H1 (cell line): ENCODE measurements at regions not wholly inside any gene's neighbourhood (a gene's known extent, or its start where the extent isn't known, plus 50 kb on each side); places are given as distances from the start of the nearest gene placed in this dataset.

Source experiments
- CTCF ChIA-PET: fragments of 300-600 bp; sonication (Branson Sonifier 250); formaldehyde crosslinking; loops from one replicate; lab custom pipeline; 2021; ENCODE audit not compliant: partially characterized antibody; lab: Charles Lee
- POLR2A ChIA-PET: fragments of 300-600 bp; sonication (Branson Sonifier 250); formaldehyde crosslinking; loops from one replicate; lab custom pipeline; 2021; ENCODE audit warnings: inconsistent platforms; ENCODE audit not compliant: partially characterized antibody; lab: Charles Lee
- DNase-seq, 2 experiments: peaks; one replicate each; pipeline versions ENCODE4 v3.0.0 to v3.0.0-alpha.2; 2010 to 2022; ENCODE audit warnings: low spot score in 2 of 2, low read depth in 1 of 2, mixed read lengths in 1 of 2
- FAIRE-seq: peaks from 2 replicates; lab custom pipeline; 2011; peaks lifted over from hg19 to GRCh38; lab: Jason Lieb, UNC
- H2AFZ ChIP-seq: 2 replicates; pipeline ENCODE4 v1.8.1; 2012; ENCODE audit warnings: low read length, inconsistent platforms
- H2AK5ac ChIP-seq: 2 replicates; pipeline ENCODE4 v1.6.1; 2013; ENCODE audit warnings: low read depth, low read length
- H2BK120ac ChIP-seq: replicated peaks from 2 replicates; pipeline ENCODE3; 2013; ENCODE audit warnings: low read depth, low read length, inconsistent platforms
- H2BK12ac ChIP-seq: 2 replicates; pipeline ENCODE4 v1.6.1; 2013; ENCODE audit warnings: low read depth, low read length
- H2BK15ac ChIP-seq: 2 replicates; pipeline ENCODE4 v1.6.1; 2013; ENCODE audit warnings: low read length
- H2BK20ac ChIP-seq: 2 replicates; pipeline ENCODE4 v1.6.1; 2013; ENCODE audit warnings: low read length
- H2BK5ac ChIP-seq: 2 replicates; pipeline ENCODE4 v1.6.1; 2013; ENCODE audit warnings: low read depth, low read length
- H3K14ac ChIP-seq: 2 replicates; pipeline ENCODE4 v1.6.1; 2013; ENCODE audit warnings: inconsistent platforms; ENCODE audit not compliant: insufficient read length
- H3K18ac ChIP-seq: 2 replicates; pipeline ENCODE4 v1.6.1; 2013; ENCODE audit warnings: low read length; ENCODE audit errors: extremely low read depth
- H3K23ac ChIP-seq: 2 replicates; pipeline ENCODE4 v1.6.1; 2013; ENCODE audit warnings: inconsistent platforms; ENCODE audit not compliant: insufficient read length
- H3K23me2 ChIP-seq: 2 replicates; pipeline ENCODE4 v1.6.1; 2013; ENCODE audit warnings: low read depth, low read length
- H3K27ac ChIP-seq: 2 replicates; pipeline ENCODE4 v1.6.1; 2011; ENCODE audit warnings: low read depth, low read length, inconsistent platforms
- H3K27me3 ChIP-seq, 4 experiments: replicated peaks in 1 of 4; 1 replicate in 1 of 4; 2 replicates in 3 of 4; pipeline versions ENCODE4 v1.6.1 to v1.8.1; 2011 to 2013; ENCODE audit warnings: low read length in 3 of 4, mild to moderate bottlenecking in 3 of 4, inconsistent platforms in 2 of 4, mixed read lengths in 2 of 4, moderate library complexity in 1 of 4; ENCODE audit not compliant: control insufficient read depth in 3 of 4, insufficient read depth in 3 of 4; ENCODE audit errors: extremely low read depth in 1 of 4
- H3K36me3 ChIP-seq, 4 experiments: 2 replicates each; pipeline versions ENCODE4 v1.6.1 to v1.8.1; 2011 to 2013; ENCODE audit warnings: mild to moderate bottlenecking in 4 of 4, low read length in 3 of 4, moderate library complexity in 2 of 4, control low read depth in 1 of 4, inconsistent platforms in 1 of 4; ENCODE audit not compliant: insufficient read depth in 4 of 4, control insufficient read depth in 2 of 4
- H3K4ac ChIP-seq: replicated peaks from 2 replicates; pipeline ENCODE3; 2013; ENCODE audit warnings: low read length, low read depth, mixed read lengths, inconsistent platforms; ENCODE audit not compliant: insufficient read length
- H3K4me1 ChIP-seq, 4 experiments: replicated peaks in 1 of 4; 1 replicate in 1 of 4; 2 replicates in 3 of 4; pipeline versions ENCODE4 v1.6.1 to v1.8.1; 2011 to 2013; ENCODE audit warnings: low read length in 3 of 4, inconsistent platforms in 2 of 4, mixed read lengths in 1 of 4; ENCODE audit not compliant: insufficient read depth in 4 of 4, control insufficient read depth in 3 of 4
- H3K4me2 ChIP-seq, 2 experiments: 2 replicates each; pipeline versions ENCODE4 v1.6.1 to v1.8.1; 2011 to 2013; ENCODE audit warnings: low read depth in 2 of 2, low read length in 2 of 2, control low read depth in 1 of 2, inconsistent platforms in 1 of 2, mild to moderate bottlenecking in 1 of 2; ENCODE audit not compliant: insufficient read depth in 1 of 2
- H3K4me3 ChIP-seq, 4 experiments: fragments of 200-600, 300-600 bp in 1 of 4; sonication (generic), shearing (Covaris generic), sonication (Bioruptor Twin) in 1 of 4; 2 replicates each; pipeline versions ENCODE4 v1.5.1 to v1.8.1; 2011 to 2016; ENCODE audit warnings: low read length in 4 of 4, low read depth in 3 of 4, control low read depth in 2 of 4, inconsistent platforms in 2 of 4, mild to moderate bottlenecking in 2 of 4, mixed read lengths in 1 of 4, moderate library complexity in 1 of 4; ENCODE audit not compliant: insufficient read depth in 2 of 4; ENCODE audit errors: extremely low read depth in 1 of 4
- H3K56ac ChIP-seq: replicated peaks from 2 replicates; pipeline ENCODE3; 2013; ENCODE audit warnings: low read depth, mild to moderate bottlenecking, mixed read lengths, low read length, inconsistent platforms; ENCODE audit not compliant: insufficient read length
- H3K79me1 ChIP-seq: 2 replicates; pipeline ENCODE4 v1.6.1; 2013; ENCODE audit warnings: low read depth, low read length, control low read depth
- H3K79me2 ChIP-seq, 2 experiments: 2 replicates each; pipeline versions ENCODE4 v1.6.1 to v1.8.1; 2012 to 2013; ENCODE audit warnings: low read length in 2 of 2, mild to moderate bottlenecking in 2 of 2, inconsistent platforms in 1 of 2; ENCODE audit not compliant: insufficient read depth in 2 of 2, control insufficient read depth in 1 of 2
- H3K9ac ChIP-seq, 4 experiments: replicated peaks in 1 of 4; 1 replicate in 1 of 4; 2 replicates in 3 of 4; pipeline versions ENCODE4 v1.6.1 to v1.8.1; 2011 to 2013; ENCODE audit warnings: low read depth in 3 of 4, low read length in 3 of 4, control low read depth in 2 of 4, mild to moderate bottlenecking in 2 of 4, moderate library complexity in 2 of 4, inconsistent platforms in 1 of 4; ENCODE audit errors: extremely low read depth in 1 of 4
- H3K9me3 ChIP-seq, 2 experiments: 2 replicates each; pipeline versions ENCODE4 v1.6.1 to v1.8.1; 2012 to 2013; ENCODE audit warnings: mild to moderate bottlenecking in 2 of 2, moderate library complexity in 2 of 2, control low read depth in 1 of 2, inconsistent platforms in 1 of 2, low read depth in 1 of 2, low read length in 1 of 2, mixed read lengths in 1 of 2; ENCODE audit not compliant: insufficient read depth in 2 of 2
- H4K20me1 ChIP-seq, 2 experiments: replicated peaks in 1 of 2; 2 replicates each; pipeline versions ENCODE3 to v1.8.1; 2011 to 2013; ENCODE audit warnings: inconsistent platforms in 2 of 2, low read length in 2 of 2, mild to moderate bottlenecking in 1 of 2; ENCODE audit not compliant: insufficient read depth in 2 of 2, control insufficient read depth in 1 of 2
- H4K5ac ChIP-seq: 2 replicates; pipeline ENCODE4 v1.6.1; 2013; ENCODE audit warnings: low read length, low read depth, mixed read lengths, inconsistent platforms; ENCODE audit not compliant: insufficient read length
- H4K8ac ChIP-seq: 2 replicates; pipeline ENCODE4 v1.8.0; 2013; ENCODE audit warnings: mild to moderate bottlenecking, moderate library complexity, low read length, inconsistent platforms; ENCODE audit not compliant: insufficient read depth; ENCODE audit errors: extremely low read depth
- H4K91ac ChIP-seq: replicated peaks from 2 replicates; pipeline ENCODE3; 2013; ENCODE audit warnings: low read length, mixed read lengths, inconsistent platforms; ENCODE audit not compliant: insufficient read length
- CHD1 ChIP-seq: IDR thresholded peaks from 2 replicates; pipeline ENCODE4 v1.6.1; 2012; ENCODE audit warnings: low read depth, low read length, improper control_type of control experiment
- CTBP2 ChIP-seq: IDR thresholded peaks from 2 replicates; pipeline ENCODE4 v1.7.0; 2011; ENCODE audit warnings: borderline replicate concordance, mild to moderate bottlenecking, moderate library complexity, mixed read lengths, low read length; ENCODE audit not compliant: insufficient read depth, insufficient read length
- EP300 ChIP-seq, 2 experiments: IDR thresholded peaks; 1 replicate in 1 of 2; 2 replicates in 1 of 2; pipeline ENCODE4 v1.6.1; 2011 to 2012; ENCODE audit warnings: low read depth in 2 of 2, low read length in 2 of 2, mild to moderate bottlenecking in 2 of 2, borderline replicate concordance in 1 of 2, inconsistent platforms in 1 of 2, moderate library complexity in 1 of 2
- HDAC2 ChIP-seq, 2 experiments: fragments of 300-600 bp in 1 of 2; sonication (generic) in 1 of 2; IDR thresholded peaks; 2 replicates each; pipeline ENCODE4 v1.6.1; 2011 to 2012; ENCODE audit warnings: low read depth in 2 of 2, low read length in 2 of 2, mild to moderate bottlenecking in 2 of 2, moderate library complexity in 2 of 2, borderline replicate concordance in 1 of 2, inconsistent platforms in 1 of 2
- PHF8 ChIP-seq: fragments of 200-600 bp; sonication (generic); conservative IDR thresholded peaks from 2 replicates; pipeline ENCODE4 v1.7.1; 2012; ENCODE audit warnings: low read depth, mild to moderate bottlenecking, inconsistent platforms, low read length, moderate library complexity
- POLR2A ChIP-seq, 2 experiments: IDR thresholded peaks; 1 replicate in 1 of 2; 2 replicates in 1 of 2; pipeline ENCODE4 v1.6.1; 2011; ENCODE audit warnings: low read depth in 2 of 2, low read length in 2 of 2, mild to moderate bottlenecking in 2 of 2; ENCODE audit errors: control extremely low read depth in 1 of 2
- RFX5 ChIP-seq: IDR thresholded peaks from 2 replicates; pipeline ENCODE4 v1.6.1; 2011; ENCODE audit warnings: low read depth, low read length, improper control_type of control experiment, borderline replicate concordance
- RXRA ChIP-seq: IDR thresholded peaks from 2 replicates; pipeline ENCODE4 v1.6.1; 2011; ENCODE audit warnings: low read depth, mild to moderate bottlenecking, low read length, moderate library complexity; ENCODE audit not compliant: insufficient read depth
- TAF1 ChIP-seq: IDR thresholded peaks from 2 replicates; pipeline ENCODE4 v1.6.1; 2011; ENCODE audit warnings: mild to moderate bottlenecking, low read depth, low read length
- USF2 ChIP-seq: IDR thresholded peaks from 2 replicates; pipeline ENCODE4 v1.6.1; 2011; ENCODE audit warnings: low read length, improper control_type of control experiment
- YY1 ChIP-seq: IDR thresholded peaks from 2 replicates; pipeline ENCODE4 v1.6.1; 2011; ENCODE audit warnings: low read depth, mild to moderate bottlenecking, low read length
- WGBS, 2 experiments: shearing (Covaris generic) in 1 of 2; methylation state at CpG; one replicate each; pipeline versions ENCODE4 v1.1.6 to v1.1.7; 2013 to 2015; ENCODE audit warnings: low lambda C conversion rate in 2 of 2, mixed read lengths in 2 of 2, inconsistent platforms in 1 of 2, low coverage in 1 of 2, missing lambda C conversion rate in 1 of 2; ENCODE audit not compliant: insufficient replicate concordance in 2 of 2, insufficient coverage in 1 of 2, insufficient read length in 1 of 2; ENCODE audit errors: extremely low coverage in 1 of 2, missing lambda C conversion rate in 1 of 2; 5-methylcytosine and 5-hydroxymethylcytosine counted together
- TF ChIP-seq, protein P1 (sequence below): IDR thresholded peaks from 2 replicates; pipeline ENCODE4 v1.6.1; 2011; ENCODE audit warnings: low read depth, mild to moderate bottlenecking, low read length; ENCODE audit not compliant: insufficient read depth

DNA sequence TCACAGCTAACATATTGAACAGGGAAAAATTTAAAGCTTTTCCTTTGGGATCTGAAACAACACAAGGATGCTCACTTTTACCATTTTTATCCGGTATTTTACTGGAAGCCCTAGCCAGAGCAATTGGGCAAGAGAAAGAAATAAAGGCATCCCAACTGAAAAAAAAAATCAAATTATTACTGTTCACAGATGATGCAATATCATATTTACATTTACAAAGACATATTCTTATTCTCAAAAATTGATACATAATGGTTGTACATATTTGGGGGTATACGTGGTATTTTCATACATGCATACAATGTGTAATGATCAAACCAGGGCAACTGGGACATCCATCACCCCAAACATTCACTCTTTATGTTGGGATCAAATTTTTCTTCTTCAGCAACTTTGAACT, 337.0 kb upstream of the SLC7A11 start:
- no peaks in the 10 kb centered on the region for H3K79me1 ChIP-seq
- 90% methylated on average over 2 of the region's 2 CpGs; no CpG with 5 or more reads in 1 of the 2 experiments for WGBS, 2 experiments
- no peak overlapping the region for H4K5ac ChIP-seq
- H4K20me1 ChIP-seq: no peaks in the 10 kb centered on the region
- H3K27ac ChIP-seq: no peak overlapping the region
- H3K27me3 ChIP-seq: no peaks in the 10 kb centered on the region
- H2AFZ ChIP-seq: no peak overlapping the region
- DNase-seq (no peak), FAIRE-seq (no peak)
- H3K4me3 ChIP-seq: no peak overlapping the region
- no peak overlapping the region for H4K91ac ChIP-seq
- no peak overlapping the region for H2BK15ac ChIP-seq
- no peaks in the 10 kb centered on the region for H3K23me2 ChIP-seq
- ChIA-PET POLR2A (no interaction called here), CTCF (no interaction called here)
- no peak overlapping the region for H3K4me2 ChIP-seq
- H3K14ac ChIP-seq: no peak overlapping the region
- H3K56ac ChIP-seq: no peak overlapping the region
- H2BK20ac ChIP-seq: no peak overlapping the region
- H3K4ac ChIP-seq: no peak overlapping the region
- H3K4me1 ChIP-seq: peaks cover 0 to 2% (median 0%) of the 10 kb centered on the region in 4 experiments; a peak in 1 of 7 replicates
- no peak overlapping the region for H4K8ac ChIP-seq
- no peak overlapping the region for H2BK12ac ChIP-seq
- H3K9me3 ChIP-seq: peaks cover 2 to 5% of the 10 kb centered on the region in 2 experiments; a peak in 2 of 4 replicates
- H2BK120ac ChIP-seq: no peak overlapping the region
- H3K9ac ChIP-seq: no peak overlapping the region
- H2AK5ac ChIP-seq: no peak overlapping the region
- no peaks in the 10 kb centered on the region for H3K36me3 ChIP-seq
- no peak overlapping the region for H2BK5ac ChIP-seq
- TF ChIP-seq RXRA (no peak), EP300 (IDR thresholded peaks at IDR 0.05; ENCODE audit: borderline replicate concordance in 1 of 2, low read depth in 2 of 2, low read length in 2 of 2) (no peak), POLR2A (IDR thresholded peaks at IDR 0.05; ENCODE audit: control extremely low read depth in 1 of 2, low read depth in 2 of 2, low read length in 2 of 2) (no peak), TAF1 (no peak), YY1 (no peak), RFX5 (no peak), PHF8 (no peak), CHD1 (no peak), USF2 (no peak), HDAC2 (IDR thresholded peaks at IDR 0.05; ENCODE audit: borderline replicate concordance in 1 of 2, low read depth in 2 of 2, low read length in 2 of 2) (no peak), CTBP2 (no peak)
- TF ChIP-seq, protein P1, sequence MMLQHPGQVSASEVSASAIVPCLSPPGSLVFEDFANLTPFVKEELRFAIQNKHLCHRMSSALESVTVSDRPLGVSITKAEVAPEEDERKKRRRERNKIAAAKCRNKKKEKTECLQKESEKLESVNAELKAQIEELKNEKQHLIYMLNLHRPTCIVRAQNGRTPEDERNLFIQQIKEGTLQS: no peak
- TF ChIP-seq, all 59 proteins: peak for 0
- no peak overlapping the region for H3K18ac ChIP-seq
- no peak overlapping the region for H3K23ac ChIP-seq
- H3K79me2 ChIP-seq: no peaks in the 10 kb centered on the region
